ENCODE measurements at regions not wholly inside any gene's neighbourhood (a gene's known extent, or its start where the extent isn't known, plus 50 kb on each side); places are given as distances from the start of the nearest gene placed in this dataset.

DNA sequence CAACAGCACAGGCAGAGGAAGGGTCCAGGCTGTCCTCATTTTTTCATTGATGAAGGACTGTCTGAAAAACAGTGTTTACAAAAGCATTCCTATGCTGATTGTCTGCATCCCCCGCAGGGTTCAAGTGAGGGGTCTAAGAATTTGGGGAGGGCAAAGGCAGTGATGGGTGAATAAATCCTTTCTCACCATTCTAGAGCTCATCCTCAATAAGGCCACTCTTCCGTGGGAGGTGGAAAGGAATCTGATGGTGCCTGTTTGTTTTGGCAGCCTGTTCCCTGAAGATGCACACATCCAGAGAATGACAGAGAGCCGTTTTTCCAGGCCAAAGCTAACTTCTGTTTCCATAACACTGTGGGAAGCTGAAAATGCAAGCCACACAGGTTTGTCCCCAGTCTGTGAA lies 164.5 kb downstream of the MOXD1 start:
- no peak for TF ChIP-seq POLR2A (IDR thresholded peaks at IDR 0.05)
- no peak for TF ChIP-seq CTCF (IDR thresholded peaks at IDR 0.05)

Measured in thyroid gland (tissue), 4 donors.